ENCODE measurements at regions not wholly inside any gene's neighbourhood (a gene's known extent, or its start where the extent isn't known, plus 50 kb on each side); places are given as distances from the start of the nearest gene placed in this dataset.
"Not testable (repeated sequence)": the region's sequence is repeated elsewhere in the genome, so short reads cannot be mapped to it uniquely, and the experiment has no call there.

DNA sequence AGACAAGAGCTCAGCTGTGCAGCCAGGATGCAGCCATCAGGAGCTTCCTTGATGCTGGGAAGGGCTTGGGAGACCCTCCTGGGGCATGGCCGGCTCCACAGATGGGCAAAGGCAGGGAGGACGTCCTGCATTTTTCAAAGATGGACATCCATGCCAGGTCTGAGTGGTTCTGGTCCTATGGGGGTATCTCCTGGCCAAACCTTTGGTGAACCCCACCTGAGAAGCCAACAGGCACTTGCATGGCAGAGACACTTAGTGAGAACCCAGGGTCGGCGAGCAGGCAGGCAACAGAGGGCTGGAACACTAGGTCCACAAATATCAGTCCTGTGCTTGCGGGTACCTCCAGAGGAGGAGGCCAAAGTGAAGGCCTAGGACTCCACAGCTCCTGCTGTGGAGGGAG is 70.0 kb downstream of the KCTD15 start:
- ATAC-seq (ENCODE audit: low FRiP score) (no peak), DNase-seq (no peak)
- no peaks in the 10 kb centered on the region for H3K27me3 ChIP-seq (ENCODE audit: control insufficient read depth in 1 of 2, insufficient read depth in 2 of 2, low read length in 1 of 2)
- 78 to 97% methylated on average over 5 of the region's 5 CpGs for WGBS, 2 donors
- no peak overlapping the region for H3K4me3 ChIP-seq (ENCODE audit: low read length in 2 of 2)
- H3K36me3 ChIP-seq (ENCODE audit: control insufficient read depth in 1 of 2, insufficient read depth in 2 of 2, low read length in 1 of 2), result no peaks in the 10 kb centered on the region
- H3K9me3 ChIP-seq (ENCODE audit: control insufficient read depth, low read length), result no peaks in the 10 kb centered on the region
- intact Hi-C loops (cut with DNase I), result loop anchor here in 1 of 2 donors (5.0 kb wide), 1 partner anchor 69 kb away; the partner anchor contains the start of gene KCTD15
- no peaks in the 10 kb centered on the region for H3K4me1 ChIP-seq (ENCODE audit: control insufficient read depth in 1 of 2, insufficient read depth in 2 of 2, low read length in 2 of 2)
- H3K27ac ChIP-seq (ENCODE audit: low read depth in 1 of 2, low read length in 2 of 2), result no peak overlapping the region

DNA sequence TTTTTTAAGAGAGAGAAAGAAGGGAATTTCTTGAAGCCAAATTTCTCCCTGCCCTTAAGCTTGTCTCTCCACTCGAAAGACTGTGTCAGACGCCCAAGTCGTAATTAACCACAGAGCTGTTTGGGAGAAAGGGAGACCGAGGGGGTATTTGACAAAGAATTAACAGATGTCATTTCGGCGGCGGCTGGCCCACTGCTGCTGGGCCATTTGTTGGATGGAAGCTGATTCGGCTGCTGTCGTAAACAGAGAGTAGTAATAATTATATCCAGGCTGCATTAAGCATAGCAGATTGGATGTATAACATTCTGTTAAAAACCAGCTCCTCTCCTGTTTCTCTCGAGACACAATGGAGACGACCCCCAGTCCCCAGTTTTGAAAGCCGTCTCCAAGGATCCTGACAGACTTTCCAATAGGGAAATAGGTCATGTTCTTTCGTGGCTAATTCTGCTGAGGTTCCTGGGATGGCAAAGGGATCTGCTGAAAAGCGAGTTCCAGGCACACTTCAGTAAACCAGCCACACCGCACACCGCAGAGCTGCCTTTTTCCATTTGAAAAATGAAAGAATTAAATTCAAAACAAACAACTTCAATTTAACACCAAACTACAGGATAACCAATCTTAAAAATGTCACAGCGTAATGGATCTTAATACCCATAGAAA is 71.5 kb downstream of the KCTD15 start:
- no peak for DNase-seq
- 7 to 8% methylated on average over 17 of the region's 17 CpGs for WGBS, 2 donors
- Histone ChIP-seq H3K27ac (ENCODE audit: low read depth in 1 of 2, low read length in 2 of 2) (no peak overlapping the region), H3K36me3 (ENCODE audit: control insufficient read depth in 1 of 2, insufficient read depth in 2 of 2, low read length in 1 of 2) (no peaks in the 10 kb centered on the region), H3K27me3 (ENCODE audit: control insufficient read depth in 1 of 2, insufficient read depth in 2 of 2, low read length in 1 of 2) (no peaks in the 10 kb centered on the region), H3K4me3 (ENCODE audit: low read length in 2 of 2) (peak overlapping the region in 1 of 2 donors; percentile 14), H3K4me1 (ENCODE audit: control insufficient read depth in 1 of 2, insufficient read depth in 2 of 2, low read length in 2 of 2) (no peaks in the 10 kb centered on the region), H3K9me3 (ENCODE audit: control insufficient read depth, low read length) (no peaks in the 10 kb centered on the region)
- intact Hi-C loops (cut with DNase I), result loop anchor here in 1 of 2 donors (5.0 kb wide), 1 partner anchor 71 kb away; the partner anchor contains the start of gene KCTD15
- ATAC-seq (ENCODE audit: low FRiP score), result no peak

DNA sequence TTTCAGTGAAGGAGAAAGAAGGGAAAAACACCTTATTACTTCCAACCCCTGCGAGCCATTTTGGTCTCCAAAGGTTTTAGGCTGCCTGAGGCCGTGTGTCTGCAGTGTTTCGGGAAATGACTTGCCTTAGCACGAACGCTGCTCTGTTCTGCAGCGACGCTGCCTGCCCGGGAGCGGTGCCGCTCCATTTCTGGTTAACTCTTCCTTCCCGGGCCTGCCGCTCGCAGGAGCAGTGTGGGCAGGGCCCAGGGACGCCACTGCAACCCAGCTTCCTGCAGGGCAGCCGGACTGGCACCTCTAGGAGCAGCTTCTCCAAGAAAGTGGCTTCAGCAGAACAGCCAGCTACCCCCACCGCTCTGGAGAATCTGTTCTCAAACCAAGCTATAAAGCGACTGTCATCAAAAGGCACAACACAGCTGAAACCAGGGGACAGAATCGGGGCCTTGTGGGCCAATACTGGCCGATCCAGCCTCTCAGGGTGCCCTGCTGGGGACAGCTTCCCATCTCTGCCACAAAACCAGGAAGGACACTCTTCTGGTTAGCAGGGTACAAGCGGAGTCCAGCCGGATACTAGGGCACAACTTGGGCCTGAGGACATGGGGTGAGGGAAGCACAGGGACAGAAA is 72.2 kb downstream of the KCTD15 start:
- H3K27me3 ChIP-seq (ENCODE audit: control insufficient read depth in 1 of 2, insufficient read depth in 2 of 2, low read length in 1 of 2), result no peaks in the 10 kb centered on the region
- no peaks in the 10 kb centered on the region for H3K4me1 ChIP-seq (ENCODE audit: control insufficient read depth in 1 of 2, insufficient read depth in 2 of 2, low read length in 2 of 2)
- H3K27ac ChIP-seq (ENCODE audit: low read depth in 1 of 2, low read length in 2 of 2), result no peak overlapping the region
- H3K9me3 ChIP-seq (ENCODE audit: control insufficient read depth, low read length), result no peaks in the 10 kb centered on the region
- peak overlapping the region in 1 of 2 donors; percentile 14 for H3K4me3 ChIP-seq (ENCODE audit: low read length in 2 of 2)
- intact Hi-C loops (cut with DNase I), result loop anchor here in 1 of 2 donors (5.0 kb wide), 1 partner anchor 72 kb away; the partner anchor contains the start of gene KCTD15
- no peaks in the 10 kb centered on the region for H3K36me3 ChIP-seq (ENCODE audit: control insufficient read depth in 1 of 2, insufficient read depth in 2 of 2, low read length in 1 of 2)
- DNase-seq, result peak; percentile 63 to 83
- ATAC-seq (ENCODE audit: low FRiP score), result peak; percentile 85
- WGBS, 2 donors, result 20% methylated on average over 21 of the region's 21 CpGs

DNA sequence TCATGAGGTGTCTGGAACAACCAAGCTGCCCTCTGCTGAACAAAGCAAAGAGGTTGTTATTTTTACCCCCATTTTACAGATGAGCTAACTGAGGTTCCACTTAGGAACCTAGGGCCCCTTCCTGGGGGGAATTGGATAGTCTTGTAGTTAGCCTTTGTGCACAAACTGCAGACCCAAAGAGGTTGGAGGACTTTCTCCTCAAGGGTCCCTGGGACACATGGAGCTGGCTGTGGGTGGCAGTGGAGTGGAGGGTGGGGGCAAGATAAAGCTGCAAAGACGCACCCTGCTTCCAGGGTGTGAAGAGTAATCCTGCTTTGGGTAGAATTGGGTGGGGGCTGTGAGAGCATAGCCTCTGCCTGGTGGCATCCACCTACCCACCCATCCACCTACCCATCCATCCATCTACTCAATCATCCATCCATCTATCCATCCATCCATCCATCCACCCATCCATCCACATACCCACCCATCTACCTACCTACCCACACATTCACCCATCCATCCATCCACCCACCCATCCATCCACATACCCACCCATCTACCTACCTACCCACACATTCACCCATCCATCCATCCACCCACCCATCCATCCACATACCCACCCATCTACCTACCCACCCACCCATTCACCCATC is 73.7 kb downstream of the KCTD15 start:
- H3K27me3 ChIP-seq (ENCODE audit: control insufficient read depth in 1 of 2, insufficient read depth in 2 of 2, low read length in 1 of 2); H3K36me3 ChIP-seq (ENCODE audit: control insufficient read depth in 1 of 2, insufficient read depth in 2 of 2, low read length in 1 of 2); H3K4me1 ChIP-seq (ENCODE audit: control insufficient read depth in 1 of 2, insufficient read depth in 2 of 2, low read length in 2 of 2); intact Hi-C loops (cut with DNase I); H3K4me3 ChIP-seq (ENCODE audit: low read length in 2 of 2); ATAC-seq (ENCODE audit: low FRiP score); H3K9me3 ChIP-seq (ENCODE audit: control insufficient read depth, low read length); H3K27ac ChIP-seq (ENCODE audit: low read depth in 1 of 2, low read length in 2 of 2); DNase-seq: not testable (repeated sequence)
- 82 to 85% methylated on average over 1 of the region's 1 CpG for WGBS, 2 donors

DNA sequence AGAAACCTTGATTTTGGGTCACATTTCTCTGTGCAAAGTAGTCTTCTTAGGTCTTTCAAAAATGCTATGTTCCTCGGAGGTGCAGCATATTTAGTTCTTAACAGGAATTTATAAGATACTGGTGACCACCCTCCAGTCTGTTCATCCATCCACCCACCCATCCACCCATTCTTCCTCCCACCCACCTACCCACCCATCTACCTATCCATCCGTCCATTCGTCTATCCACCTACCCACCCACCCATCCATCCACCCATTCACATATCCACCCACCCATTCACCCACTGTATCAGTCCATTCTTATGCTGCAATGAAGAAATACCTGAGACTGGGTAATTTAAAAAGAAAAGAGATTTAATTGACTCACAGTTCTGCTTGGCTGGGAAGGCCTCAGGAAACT is 74.9 kb downstream of the KCTD15 start:
- WGBS, 2 donors, result 91 to 96% methylated on average over 3 of the region's 3 CpGs
- no peak for DNase-seq

DNA sequence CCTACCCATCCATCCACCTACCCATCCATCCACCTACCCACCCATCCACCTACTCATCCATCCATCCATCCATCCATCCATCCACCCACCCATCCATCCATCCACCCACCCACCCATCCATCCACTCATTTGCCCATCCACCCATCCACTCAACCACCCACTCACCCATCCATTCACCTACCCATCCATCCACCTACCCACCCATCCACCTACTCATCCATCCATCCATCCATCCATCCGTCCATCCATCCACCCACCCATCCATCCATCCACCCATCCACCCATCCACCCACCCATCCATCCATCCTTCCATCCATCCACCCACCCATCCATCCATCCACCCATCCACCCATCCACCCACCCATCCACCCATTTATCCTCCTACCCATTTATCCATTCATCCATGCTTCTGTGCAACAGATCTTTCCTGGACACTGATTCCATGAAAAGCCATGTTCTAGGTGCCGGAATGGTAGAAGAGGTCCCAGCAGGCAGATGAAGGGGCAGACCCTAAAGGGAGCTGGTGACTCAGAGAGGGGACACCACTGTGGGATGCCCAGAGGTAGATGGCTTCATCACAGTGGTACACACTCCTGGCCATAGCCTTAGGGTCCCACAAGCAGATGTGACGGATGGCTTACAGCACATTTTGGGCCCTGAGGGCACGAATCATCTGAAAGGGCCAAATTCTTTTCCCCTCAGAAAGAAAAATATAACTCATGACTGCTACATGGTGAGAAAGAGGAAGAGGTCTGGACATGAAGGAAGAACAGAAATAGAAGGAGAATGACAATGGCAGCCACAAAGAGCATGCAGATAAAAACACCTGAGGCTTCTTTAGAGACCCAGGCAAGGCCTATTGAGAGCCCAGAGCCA is 76.0 kb downstream of the KCTD15 start:
- Histone ChIP-seq H3K4me3 (ENCODE audit: low read length in 2 of 2) (no peak overlapping the region), H3K27ac (ENCODE audit: low read depth in 1 of 2, low read length in 2 of 2) (no peak overlapping the region), H3K27me3 (ENCODE audit: control insufficient read depth in 1 of 2, insufficient read depth in 2 of 2, low read length in 1 of 2) (no peaks in the 10 kb centered on the region), H3K4me1 (ENCODE audit: control insufficient read depth in 1 of 2, insufficient read depth in 2 of 2, low read length in 2 of 2) (no peaks in the 10 kb centered on the region), H3K9me3 (ENCODE audit: control insufficient read depth, low read length) (no peaks in the 10 kb centered on the region), H3K36me3 (ENCODE audit: control insufficient read depth in 1 of 2, insufficient read depth in 2 of 2, low read length in 1 of 2) (no peaks in the 10 kb centered on the region)
- intact Hi-C loops (cut with DNase I), result no loop called here
- no peak for ATAC-seq (ENCODE audit: low FRiP score)
- WGBS, 2 donors, result 85 to 93% methylated on average over 4 of the region's 4 CpGs
- no peak for DNase-seq

More for the DNA sequence above, 74.9 kb downstream of the KCTD15 start:
- intact Hi-C loops (cut with DNase I), result no loop called here
- no peak overlapping the region for H3K4me3 ChIP-seq (ENCODE audit: low read length in 2 of 2)
- ATAC-seq (ENCODE audit: low FRiP score), result no peak
- no peaks in the 10 kb centered on the region for H3K4me1 ChIP-seq (ENCODE audit: control insufficient read depth in 1 of 2, insufficient read depth in 2 of 2, low read length in 2 of 2)
- no peaks in the 10 kb centered on the region for H3K27me3 ChIP-seq (ENCODE audit: control insufficient read depth in 1 of 2, insufficient read depth in 2 of 2, low read length in 1 of 2)
- no peaks in the 10 kb centered on the region for H3K9me3 ChIP-seq (ENCODE audit: control insufficient read depth, low read length)
- no peak overlapping the region for H3K27ac ChIP-seq (ENCODE audit: low read depth in 1 of 2, low read length in 2 of 2)
- no peaks in the 10 kb centered on the region for H3K36me3 ChIP-seq (ENCODE audit: control insufficient read depth in 1 of 2, insufficient read depth in 2 of 2, low read length in 1 of 2)

DNA sequence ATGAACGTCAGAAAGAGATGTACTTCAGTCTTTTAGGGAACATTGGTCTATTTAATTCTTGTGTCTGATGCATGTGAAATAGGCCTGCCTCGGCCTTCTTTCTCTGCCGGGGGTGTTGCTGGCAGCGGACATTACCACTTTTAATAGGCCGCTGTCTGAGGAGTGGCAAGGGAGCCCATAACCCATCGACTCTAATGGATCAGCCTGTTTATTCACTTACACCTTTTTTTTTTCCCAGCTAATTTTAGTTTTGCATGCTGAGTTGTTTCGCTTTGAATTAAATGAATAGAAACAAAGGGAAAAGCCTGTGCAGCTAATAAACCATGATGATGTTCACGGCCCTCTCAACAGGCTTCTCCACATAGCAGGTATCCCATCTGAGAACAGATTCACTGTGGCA is 78.4 kb downstream of the KCTD15 start:
- WGBS, 2 donors, result 74 to 92% methylated on average over 8 of the region's 8 CpGs
- Histone ChIP-seq H3K4me1 (ENCODE audit: control insufficient read depth in 1 of 2, insufficient read depth in 2 of 2, low read length in 2 of 2) (no peaks in the 10 kb centered on the region), H3K27ac (ENCODE audit: low read depth in 1 of 2, low read length in 2 of 2) (no peak overlapping the region), H3K36me3 (ENCODE audit: control insufficient read depth in 1 of 2, insufficient read depth in 2 of 2, low read length in 1 of 2) (no peaks in the 10 kb centered on the region), H3K27me3 (ENCODE audit: control insufficient read depth in 1 of 2, insufficient read depth in 2 of 2, low read length in 1 of 2) (no peaks in the 10 kb centered on the region), H3K4me3 (ENCODE audit: low read length in 2 of 2) (no peak overlapping the region), H3K9me3 (ENCODE audit: control insufficient read depth, low read length) (no peaks in the 10 kb centered on the region)
- no peak for ATAC-seq (ENCODE audit: low FRiP score)
- DNase-seq, result no peak
- intact Hi-C loops (cut with DNase I), result no loop called here

DNA sequence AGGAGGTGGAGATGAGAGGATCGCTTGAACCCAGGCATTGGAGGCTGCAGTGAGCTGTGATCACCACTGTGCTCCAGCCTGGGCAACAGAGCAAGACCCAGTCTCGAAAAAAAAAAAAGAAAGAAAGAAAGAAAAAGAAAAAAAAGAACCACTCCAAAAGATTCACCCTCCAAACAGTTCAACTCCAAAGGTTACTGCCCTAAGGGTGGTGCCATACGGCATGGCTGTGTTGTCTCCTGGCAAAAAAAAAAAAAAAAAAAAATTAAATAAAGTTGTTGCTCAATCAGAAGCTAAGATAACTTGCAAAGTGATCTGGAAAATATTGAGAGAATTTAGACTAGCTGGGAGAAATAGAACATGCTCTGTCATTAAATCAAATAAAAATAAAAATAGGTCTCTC is 79.5 kb downstream of the KCTD15 start:
- WGBS, 2 donors, result 74 to 82% methylated on average over 3 of the region's 3 CpGs
- ATAC-seq (ENCODE audit: low FRiP score) (no peak), DNase-seq (no peak)
- H3K9me3 ChIP-seq (ENCODE audit: control insufficient read depth, low read length), result no peaks in the 10 kb centered on the region
- H3K27ac ChIP-seq (ENCODE audit: low read depth in 1 of 2, low read length in 2 of 2), result no peak overlapping the region
- no peaks in the 10 kb centered on the region for H3K36me3 ChIP-seq (ENCODE audit: control insufficient read depth in 1 of 2, insufficient read depth in 2 of 2, low read length in 1 of 2)
- intact Hi-C loops (cut with DNase I), result no loop called here
- H3K27me3 ChIP-seq (ENCODE audit: control insufficient read depth in 1 of 2, insufficient read depth in 2 of 2, low read length in 1 of 2), result no peaks in the 10 kb centered on the region
- H3K4me3 ChIP-seq (ENCODE audit: low read length in 2 of 2), result no peak overlapping the region
- H3K4me1 ChIP-seq (ENCODE audit: control insufficient read depth in 1 of 2, insufficient read depth in 2 of 2, low read length in 2 of 2), result no peaks in the 10 kb centered on the region
